ENCODE measurements at regions not wholly inside any gene's neighbourhood (a gene's known extent, or its start where the extent isn't known, plus 50 kb on each side); places are given as distances from the start of the nearest gene placed in this dataset.

- no peak for TF ChIP-seq CTCF (IDR thresholded peaks at IDR 0.05; ENCODE audit: poor library complexity, severe bottlenecking)
- no peak for TF ChIP-seq TAF1 (IDR thresholded peaks at IDR 0.05; ENCODE audit: low read depth)
- no peak for TF ChIP-seq POLR2AphosphoS5 (IDR thresholded peaks at IDR 0.05)
- no peak for TF ChIP-seq REST (IDR thresholded peaks at IDR 0.05; ENCODE audit: borderline replicate concordance)
- no peak for TF ChIP-seq EZH2 (IDR thresholded peaks at IDR 0.05; ENCODE audit: borderline replicate concordance, insufficient read depth, low read length, poor library complexity, severe bottlenecking)
- no peak for TF ChIP-seq MXI1 (conservative IDR thresholded peaks at IDR 0.05; ENCODE audit: poor library complexity, severe bottlenecking)
Measured at GRCh38 chr6:100103194-100103593, 109.2 kb upstream of the MCHR2 start.
